ENCODE measurements at regions not wholly inside any gene's neighbourhood (a gene's known extent, or its start where the extent isn't known, plus 50 kb on each side); places are given as distances from the start of the nearest gene placed in this dataset.
"Not testable (repeated sequence)": the region's sequence is repeated elsewhere in the genome, so short reads cannot be mapped to it uniquely, and the experiment has no call there.

GRCh38 chr5:18354828-18355227 lies 720.6 kb downstream of the TAF11L14 start:
- DNase-seq (ENCODE audit: low spot score), result no peak

GRCh38 chr5:18357486-18357885 lies 723.2 kb downstream of the TAF11L14 start:
- DNase-seq (ENCODE audit: low spot score), result no peak

- DNase-seq (ENCODE audit: low spot score), result no peak
Observed at GRCh38 chr5:18366234-18366633, 732.0 kb downstream of the TAF11L14 start.

GRCh38 chr5:18370531-18370930 lies 736.3 kb downstream of the TAF11L14 start:
- DNase-seq (ENCODE audit: low spot score), result no peak

- no peak for DNase-seq (ENCODE audit: low spot score)
Observed at GRCh38 chr5:18375641-18376040, 741.4 kb downstream of the TAF11L14 start.

- DNase-seq (ENCODE audit: low spot score), result no peak
Observed at GRCh38 chr5:18378066-18378465, 743.8 kb downstream of the TAF11L14 start.

GRCh38 chr5:18379189-18379588 lies 744.9 kb downstream of the TAF11L14 start:
- DNase-seq (ENCODE audit: low spot score), result no peak

GRCh38 chr5:18380729-18381362 lies 746.6 kb downstream of the TAF11L14 start:
- no peak for DNase-seq (ENCODE audit: low spot score)

- peak; percentile 2 for DNase-seq (ENCODE audit: low spot score)
Observed at GRCh38 chr5:18393565-18394442, 759.5 kb downstream of the TAF11L14 start.

- no peak for DNase-seq (ENCODE audit: low spot score)
Observed at GRCh38 chr5:18394443-18394804, 760.2 kb downstream of the TAF11L14 start.

- no peak for DNase-seq (ENCODE audit: low spot score)
Observed at GRCh38 chr5:18395126-18396110, 761.2 kb downstream of the TAF11L14 start.

GRCh38 chr5:18397371-18397770 lies 763.1 kb downstream of the TAF11L14 start:
- no peak for DNase-seq (ENCODE audit: low spot score)

- no peak for DNase-seq (ENCODE audit: low spot score)
Observed at GRCh38 chr5:18397891-18398290, 763.6 kb downstream of the TAF11L14 start.

- not testable (repeated sequence) for DNase-seq (ENCODE audit: low spot score)
Observed at GRCh38 chr5:18399461-18400327, 765.4 kb downstream of the TAF11L14 start.

GRCh38 chr5:18403141-18403540 lies 768.9 kb downstream of the TAF11L14 start:
- no peak for DNase-seq (ENCODE audit: low spot score)

- DNase-seq (ENCODE audit: low spot score), result no peak
Observed at GRCh38 chr5:18403941-18404438, 769.7 kb downstream of the TAF11L14 start.

- no peak for DNase-seq (ENCODE audit: low spot score)
Observed at GRCh38 chr5:18420711-18421110, 786.5 kb downstream of the TAF11L14 start.

GRCh38 chr5:18433336-18433735 lies 799.1 kb downstream of the TAF11L14 start:
- DNase-seq (ENCODE audit: low spot score), result no peak

GRCh38 chr5:18438126-18438525 lies 803.9 kb downstream of the TAF11L14 start:
- no peak for DNase-seq (ENCODE audit: low spot score)

- no peak for DNase-seq (ENCODE audit: low spot score)
Observed at GRCh38 chr5:18455521-18455920, 821.3 kb downstream of the TAF11L14 start.

GRCh38 chr5:18457255-18457654 lies 823.0 kb downstream of the TAF11L14 start:
- no peak for DNase-seq (ENCODE audit: low spot score)
